Endothelial cell of umbilical vein (primary cell): ENCODE measurements at regions not wholly inside any gene's neighbourhood (a gene's known extent, or its start where the extent isn't known, plus 50 kb on each side); places are given as distances from the start of the nearest gene placed in this dataset.

Experiments
- BruUV-seq: library from RNA; stranded (reverse); fragments of 400-500 nt; replicated peaks from 2 replicates; lab custom pipeline; 2021; lab: Mats Ljungman, UMichigan
- CTCF ChIA-PET: fragments of 300-600, 350-600 bp; sonication (Branson Sonifier 250); formaldehyde crosslinking; loops from one replicate; lab custom pipeline; 2021; ENCODE audit warnings: antibody characterized with exemption, inconsistent platforms; lab: Charles Lee
- POLR2A ChIA-PET: fragments of 300-600, 350-600 bp; sonication (Branson Sonifier 250); formaldehyde crosslinking; loops from one replicate; lab custom pipeline; 2021; ENCODE audit warnings: antibody characterized with exemption, inconsistent platforms; lab: Charles Lee
- DNase-seq: peaks from one replicate; pipeline ENCODE4 v3.0.0-alpha.2; 2011; ENCODE audit warnings: low read depth, low spot score
- FAIRE-seq: peaks from 2 replicates; lab custom pipeline; 2011; peaks lifted over from hg19 to GRCh38; lab: Jason Lieb, UNC
- H2AFZ ChIP-seq: 2 replicates; pipeline ENCODE4 v1.6.0; 2012; ENCODE audit warnings: low read depth, low read length, control low read depth, inconsistent platforms
- H3K27ac ChIP-seq: 2 replicates; pipeline ENCODE4 v1.5.1; 2011; ENCODE audit warnings: low read depth, mild to moderate bottlenecking, control low read depth, low read length, moderate library complexity; ENCODE audit not compliant: insufficient read depth
- H3K27me3 ChIP-seq, 2 experiments: 2 replicates each; pipeline versions ENCODE4 v1.6.0 to v1.6.1; 2011; ENCODE audit warnings: low read length in 2 of 2, mixed read lengths in 1 of 2; ENCODE audit not compliant: control insufficient read depth in 2 of 2, insufficient read depth in 2 of 2
- H3K36me3 ChIP-seq, 2 experiments: 2 replicates in 1 of 2; 3 replicates in 1 of 2; pipeline ENCODE4 v1.5.1; 2011; ENCODE audit warnings: low read length in 2 of 2, mild to moderate bottlenecking in 1 of 2, moderate library complexity in 1 of 2; ENCODE audit not compliant: control insufficient read depth in 2 of 2, insufficient read depth in 2 of 2; ENCODE audit errors: extremely low read depth in 1 of 2
- H3K4me1 ChIP-seq: 3 replicates; pipeline ENCODE4 v1.5.1; 2011; ENCODE audit warnings: mild to moderate bottlenecking, low read length; ENCODE audit not compliant: control insufficient read depth, insufficient read depth; ENCODE audit errors: extremely low read depth
- H3K4me2 ChIP-seq: 2 replicates; pipeline ENCODE4 v1.6.1; 2011; ENCODE audit warnings: low read length, control low read depth, mixed read lengths; ENCODE audit not compliant: insufficient read depth
- H3K4me3 ChIP-seq, 3 experiments: fragments of 200-600 bp in 1 of 3; sonication (generic), shearing (Covaris generic) in 1 of 3; replicated peaks in 1 of 3; 2 replicates each; pipeline ENCODE4 v1.5.1; 2011 to 2016; ENCODE audit warnings: control low read depth in 3 of 3, low read length in 3 of 3, mild to moderate bottlenecking in 2 of 3, inconsistent platforms in 1 of 3, low read depth in 1 of 3, moderate library complexity in 1 of 3; ENCODE audit not compliant: insufficient read depth in 1 of 3
- H3K79me2 ChIP-seq: 2 replicates; pipeline ENCODE4 v1.6.0; 2012; ENCODE audit warnings: low read length, inconsistent platforms; ENCODE audit not compliant: control insufficient read depth, insufficient read depth
- H3K9ac ChIP-seq: replicated peaks from 2 replicates; pipeline ENCODE3; 2011; ENCODE audit warnings: low read length, control low read depth; ENCODE audit not compliant: insufficient read depth; ENCODE audit errors: extremely low read depth
- H3K9me1 ChIP-seq: replicated peaks from 3 replicates; pipeline ENCODE4 v1.6.0; 2011; ENCODE audit warnings: mild to moderate bottlenecking, low read length; ENCODE audit not compliant: control insufficient read depth, insufficient read depth; ENCODE audit errors: extremely low read depth
- H3K9me3 ChIP-seq: replicated peaks from 2 replicates; pipeline ENCODE4 v1.5.1; 2012; ENCODE audit warnings: low read length, inconsistent platforms; ENCODE audit not compliant: control insufficient read depth, insufficient read depth
- H4K20me1 ChIP-seq: replicated peaks from 2 replicates; pipeline ENCODE3; 2011; ENCODE audit warnings: mild to moderate bottlenecking, low read length; ENCODE audit not compliant: control insufficient read depth, insufficient read depth; ENCODE audit errors: extremely low read depth
- CTCF ChIP-seq, 2 donors: IDR thresholded peaks; 1 replicate in 1 of 2; 2 replicates in 1 of 2; pipeline ENCODE4 v1.5.1; 2011; ENCODE audit warnings: low read length in 2 of 2, mild to moderate bottlenecking in 2 of 2, moderate library complexity in 2 of 2, control low read depth in 1 of 2, inconsistent platforms in 1 of 2, low read depth in 1 of 2; ENCODE audit not compliant: insufficient read depth in 1 of 2; ENCODE audit errors: extremely low read depth in 1 of 2
- EZH2 ChIP-seq: IDR thresholded peaks from 2 replicates; pipeline ENCODE4 v1.6.1; 2012; ENCODE audit warnings: borderline replicate concordance, low read depth, mild to moderate bottlenecking, moderate library complexity, low read length, inconsistent platforms; ENCODE audit not compliant: severe bottlenecking
- FOS ChIP-seq: IDR thresholded peaks from 2 replicates; pipeline ENCODE4 v1.6.1; 2011; ENCODE audit warnings: mild to moderate bottlenecking, low read length, moderate library complexity, borderline replicate concordance; ENCODE audit not compliant: insufficient read depth
- GATA2 ChIP-seq: IDR thresholded peaks from 2 replicates; pipeline ENCODE4 v1.7.0; 2011; ENCODE audit warnings: low read depth, mild to moderate bottlenecking, moderate library complexity, mixed read lengths, low read length; ENCODE audit not compliant: insufficient read length, insufficient read depth
- JUN ChIP-seq: IDR thresholded peaks from 2 replicates; pipeline ENCODE4 v1.6.1; 2011; ENCODE audit warnings: borderline replicate concordance, low read depth; ENCODE audit not compliant: insufficient read length, insufficient read depth
- MAX ChIP-seq: IDR thresholded peaks from 2 replicates; pipeline ENCODE4 v1.6.1; 2011; ENCODE audit not compliant: insufficient read depth, insufficient read length
- MYC ChIP-seq: IDR thresholded peaks from one replicate; pipeline ENCODE4 v1.6.1; 2011; ENCODE audit warnings: mild to moderate bottlenecking, low read depth, low read length
- POLR2A ChIP-seq: IDR thresholded peaks from 2 replicates; pipeline ENCODE4 v1.6.1; 2012; ENCODE audit warnings: low read depth, mild to moderate bottlenecking, control low read depth, low read length
- POLR2AphosphoS5 ChIP-seq: IDR thresholded peaks from 2 replicates; pipeline ENCODE4 v1.6.1; 2012; ENCODE audit warnings: low read depth, mild to moderate bottlenecking, control low read depth, low read length, moderate library complexity; ENCODE audit not compliant: insufficient read depth
- dilution Hi-C: fragments of 300-500 bp; cut with MboI; formaldehyde crosslinking; loops from one replicate; pipeline ENCODE4 v1.15.0; 2019; ENCODE audit warnings: low sequenced_read_pairs; ENCODE audit not compliant: extremely low pct_ligation_motif_present
- intact Hi-C: fragments of 100-400 bp; cut with micrococcal nuclease; formaldehyde crosslinking; loops from one replicate; pipeline ENCODE4 v1.10.0; 2022

- H3K9ac ChIP-seq: no peak overlapping the region
- ChIA-PET CTCF (no interaction called here), POLR2A (no interaction called here)
- H4K20me1 ChIP-seq: no peaks in the 10 kb centered on the region
- H3K79me2 ChIP-seq: no peaks in the 10 kb centered on the region
- FAIRE-seq (no peak), DNase-seq (no peak)
- H3K9me3 ChIP-seq: no peaks in the 10 kb centered on the region
- BruUV-seq: no TSS peak
- intact Hi-C loops: no loop called here
- peaks cover 14% of the 10 kb centered on the region for H3K4me1 ChIP-seq
- H3K4me3 ChIP-seq: no peak overlapping the region
- H3K27ac ChIP-seq: no peak overlapping the region
- H3K36me3 ChIP-seq: no peaks in the 10 kb centered on the region
- no peak overlapping the region for H3K4me2 ChIP-seq
- TF ChIP-seq EZH2 (no peak), GATA2 (no peak), CTCF (IDR thresholded peaks at IDR 0.05; ENCODE audit: extremely low read depth in 1 of 2, insufficient read depth in 1 of 2, low read depth in 1 of 2, low read length in 2 of 2) (no peak), MAX (no peak), FOS (no peak), JUN (no peak), POLR2AphosphoS5 (no peak), POLR2A (no peak), MYC (no peak)
- no peaks in the 10 kb centered on the region for H3K27me3 ChIP-seq
- H3K9me1 ChIP-seq: no peaks in the 10 kb centered on the region
- dilution Hi-C loops: loop anchor here (25.0 kb wide), 1 partner anchor 1123 kb away; no protein-coding TSS in a partner anchor
- H2AFZ ChIP-seq: no peak overlapping the region
Observed at GRCh38 chr4:11735651-11736050, 307.0 kb upstream of the HS3ST1 start.
